ENCODE measurements at regions not wholly inside any gene's neighbourhood (a gene's known extent, or its start where the extent isn't known, plus 50 kb on each side); places are given as distances from the start of the nearest gene placed in this dataset.
"Not testable (repeated sequence)": the region's sequence is repeated elsewhere in the genome, so short reads cannot be mapped to it uniquely, and the experiment has no call there.

GRCh38 chr15:96974761-96975160 is 644.3 kb downstream of the NR2F2 start:
- Histone ChIP-seq H3K4me2 (ENCODE audit: insufficient read depth, low read length) (no peak overlapping the region), H3K27me3 (ENCODE audit: insufficient read depth, low read length, poor library complexity) (no peaks in the 10 kb centered on the region), H4K20me1 (ENCODE audit: insufficient read depth, low read length) (no peaks in the 10 kb centered on the region), H3K4me1 (ENCODE audit: insufficient read depth, low read length) (no peaks in the 10 kb centered on the region), H3K79me2 (ENCODE audit: insufficient read depth, low read length) (no peaks in the 10 kb centered on the region), H2AFZ (ENCODE audit: low read depth, low read length) (no peak overlapping the region), H3K9me3 (ENCODE audit: insufficient read depth, low read length, severe bottlenecking) (no peaks in the 10 kb centered on the region), H3K36me3 (ENCODE audit: insufficient read depth, low read length) (no peaks in the 10 kb centered on the region), H3K4me3 (ENCODE audit: low read depth in 1 of 2, low read length in 2 of 2) (no peak overlapping the region), H3K9ac (ENCODE audit: low read depth, low read length) (no peak overlapping the region), H3K27ac (ENCODE audit: low read length) (no peak overlapping the region)
- DNase-seq = no peak
- TF ChIP-seq EZH2 (IDR thresholded peaks at IDR 0.05; ENCODE audit: borderline replicate concordance, low read depth, low read length, severe bottlenecking) = no peak
- no peak for ATAC-seq (ENCODE audit: insufficient read depth, low read depth)

GRCh38 chr15:96977886-96978285 is 647.4 kb downstream of the NR2F2 start:
- no peak overlapping the region for H2AFZ ChIP-seq (ENCODE audit: low read depth, low read length)
- DNase-seq = no peak
- TF ChIP-seq CTCF (IDR thresholded peaks at IDR 0.05; ENCODE audit: borderline replicate concordance, extremely low read depth, low read length, poor library complexity, severe bottlenecking) = no peak
- no peak for TF ChIP-seq EZH2 (IDR thresholded peaks at IDR 0.05; ENCODE audit: borderline replicate concordance, low read depth, low read length, severe bottlenecking)

GRCh38 chr15:96978937-96979473 is 648.5 kb downstream of the NR2F2 start:
- TF ChIP-seq CTCF (IDR thresholded peaks at IDR 0.05; ENCODE audit: borderline replicate concordance, extremely low read depth, low read length, poor library complexity, severe bottlenecking) = no peak
- TF ChIP-seq EZH2 (IDR thresholded peaks at IDR 0.05; ENCODE audit: borderline replicate concordance, low read depth, low read length, severe bottlenecking) = no peak

More at GRCh38 chr15:96977886-96978285, 647.4 kb downstream of the NR2F2 start:
- no peaks in the 10 kb centered on the region for H3K36me3 ChIP-seq (ENCODE audit: insufficient read depth, low read length)
- no peak overlapping the region for H3K4me2 ChIP-seq (ENCODE audit: insufficient read depth, low read length)
- no peaks in the 10 kb centered on the region for H3K4me1 ChIP-seq (ENCODE audit: insufficient read depth, low read length)
- no peak overlapping the region for H3K9ac ChIP-seq (ENCODE audit: low read depth, low read length)
- no peak overlapping the region for H3K4me3 ChIP-seq (ENCODE audit: low read depth in 1 of 2, low read length in 2 of 2)
- no peak for ATAC-seq (ENCODE audit: insufficient read depth, low read depth)
- H3K79me2 ChIP-seq (ENCODE audit: insufficient read depth, low read length) = no peaks in the 10 kb centered on the region
- no peaks in the 10 kb centered on the region for H3K27me3 ChIP-seq (ENCODE audit: insufficient read depth, low read length, poor library complexity)
- H4K20me1 ChIP-seq (ENCODE audit: insufficient read depth, low read length) = no peaks in the 10 kb centered on the region
- H3K27ac ChIP-seq (ENCODE audit: low read length) = no peak overlapping the region
- no peaks in the 10 kb centered on the region for H3K9me3 ChIP-seq (ENCODE audit: insufficient read depth, low read length, severe bottlenecking)

GRCh38 chr15:96984121-96984671 is 653.7 kb downstream of the NR2F2 start:
- not testable (repeated sequence) for H3K27me3 ChIP-seq (ENCODE audit: insufficient read depth, low read length, poor library complexity); H3K27ac ChIP-seq (ENCODE audit: low read length); H4K20me1 ChIP-seq (ENCODE audit: insufficient read depth, low read length); H3K36me3 ChIP-seq (ENCODE audit: insufficient read depth, low read length); H3K4me3 ChIP-seq (ENCODE audit: low read depth in 1 of 2, low read length in 2 of 2); H3K4me1 ChIP-seq (ENCODE audit: insufficient read depth, low read length); H3K9ac ChIP-seq (ENCODE audit: low read depth, low read length); H2AFZ ChIP-seq (ENCODE audit: low read depth, low read length); DNase-seq; ATAC-seq (ENCODE audit: insufficient read depth, low read depth); H3K9me3 ChIP-seq (ENCODE audit: insufficient read depth, low read length, severe bottlenecking); H3K79me2 ChIP-seq (ENCODE audit: insufficient read depth, low read length); H3K4me2 ChIP-seq (ENCODE audit: insufficient read depth, low read length)

More at GRCh38 chr15:96978937-96979473, 648.5 kb downstream of the NR2F2 start:
- no peaks in the 10 kb centered on the region for H4K20me1 ChIP-seq (ENCODE audit: insufficient read depth, low read length)
- no peak overlapping the region for H2AFZ ChIP-seq (ENCODE audit: low read depth, low read length)
- no peak overlapping the region for H3K4me2 ChIP-seq (ENCODE audit: insufficient read depth, low read length)
- ATAC-seq (ENCODE audit: insufficient read depth, low read depth) (no peak), DNase-seq (no peak)
- H3K9ac ChIP-seq (ENCODE audit: low read depth, low read length) = no peak overlapping the region
- no peak overlapping the region for H3K4me3 ChIP-seq (ENCODE audit: low read depth in 1 of 2, low read length in 2 of 2)
- no peaks in the 10 kb centered on the region for H3K9me3 ChIP-seq (ENCODE audit: insufficient read depth, low read length, severe bottlenecking)
- no peaks in the 10 kb centered on the region for H3K79me2 ChIP-seq (ENCODE audit: insufficient read depth, low read length)
- H3K4me1 ChIP-seq (ENCODE audit: insufficient read depth, low read length) = no peaks in the 10 kb centered on the region
- no peaks in the 10 kb centered on the region for H3K27me3 ChIP-seq (ENCODE audit: insufficient read depth, low read length, poor library complexity)
- H3K27ac ChIP-seq (ENCODE audit: low read length) = no peak overlapping the region
- no peaks in the 10 kb centered on the region for H3K36me3 ChIP-seq (ENCODE audit: insufficient read depth, low read length)
